ENCODE measurements at regions not wholly inside any gene's neighbourhood (a gene's known extent, or its start where the extent isn't known, plus 50 kb on each side); places are given as distances from the start of the nearest gene placed in this dataset.
"Not testable (repeated sequence)": the region's sequence is repeated elsewhere in the genome, so short reads cannot be mapped to it uniquely, and the experiment has no call there.

- DNase-seq: no peak
Observed at GRCh38 chr6:63477422-63478040, 94.7 kb upstream of the LOC128125822 start.

GRCh38 chr6:63478734-63479133 is 93.5 kb upstream of the LOC128125822 start:
- no peak for DNase-seq

- no peak for DNase-seq
Observed at GRCh38 chr6:63486196-63486595, 86.1 kb upstream of the LOC128125822 start.

GRCh38 chr6:63487103-63487813 is 85.0 kb upstream of the LOC128125822 start:
- DNase-seq: no peak

- DNase-seq: no peak
Observed at GRCh38 chr6:63491119-63491518, 81.2 kb upstream of the LOC128125822 start.

GRCh38 chr6:63492476-63492875 is 79.8 kb upstream of the LOC128125822 start:
- no peak for DNase-seq

- DNase-seq: no peak
Observed at GRCh38 chr6:63493557-63493956, 78.7 kb upstream of the LOC128125822 start.

- no peak for DNase-seq
Observed at GRCh38 chr6:63496361-63496804, 75.9 kb upstream of the LOC128125822 start.

- DNase-seq: no peak
Observed at GRCh38 chr6:63502156-63502555, 70.1 kb upstream of the LOC128125822 start.

GRCh38 chr6:63503199-63503598 is 69.1 kb upstream of the LOC128125822 start:
- no peak for DNase-seq

GRCh38 chr6:63504777-63505384 is 67.4 kb upstream of the LOC128125822 start:
- DNase-seq: no peak

- no peak for DNase-seq
Observed at GRCh38 chr6:63507096-63507495, 65.2 kb upstream of the LOC128125822 start.

GRCh38 chr6:63509652-63510352 is 62.5 kb upstream of the LOC128125822 start:
- no peak for DNase-seq

- DNase-seq: no peak
Observed at GRCh38 chr6:63510353-63510686, 62.0 kb upstream of the LOC128125822 start.

GRCh38 chr6:63510849-63511248 is 61.4 kb upstream of the LOC128125822 start:
- no peak for DNase-seq

- DNase-seq: no peak
Observed at GRCh38 chr6:63514488-63515173, 57.6 kb upstream of the LOC128125822 start.

- DNase-seq: not testable (repeated sequence)
Observed at GRCh38 chr6:63515227-63515626, 57.1 kb upstream of the LOC128125822 start.

- DNase-seq: no peak
Observed at GRCh38 chr6:63516186-63516944, 55.9 kb upstream of the LOC128125822 start.

- DNase-seq: no peak
Observed at GRCh38 chr6:63517221-63517620, 55.1 kb upstream of the LOC128125822 start.

- DNase-seq: no peak
Observed at GRCh38 chr6:63521475-63522210, 50.6 kb upstream of the LOC128125822 start.
